ENCODE measurements at regions not wholly inside any gene's neighbourhood (a gene's known extent, or its start where the extent isn't known, plus 50 kb on each side); places are given as distances from the start of the nearest gene placed in this dataset.

DNA sequence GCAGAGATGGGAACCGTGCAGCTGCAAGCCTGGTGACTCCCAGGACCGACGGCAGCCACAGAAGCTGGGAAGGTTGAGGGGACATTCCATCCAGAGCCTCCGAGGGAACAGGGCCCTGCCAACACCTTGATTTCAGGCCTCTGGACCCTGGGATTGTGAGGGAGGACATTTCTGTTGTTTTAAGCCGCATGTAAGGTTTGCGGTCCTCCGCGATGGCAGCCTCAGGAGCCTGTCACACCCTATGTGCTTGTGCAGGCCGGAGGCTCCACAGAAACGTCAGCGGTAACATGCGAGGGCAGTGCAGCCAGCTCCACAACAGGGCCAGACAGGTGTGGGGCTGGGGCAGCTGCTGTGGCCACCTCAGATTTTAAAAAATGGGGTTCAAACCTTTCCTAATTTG, 144.7 kb upstream of the SHH start:
- Histone ChIP-seq H3K36me3 (replicated peaks in 1 of 2; ENCODE audit: control extremely low read depth in 1 of 2, control insufficient read depth in 1 of 2, extremely low read depth in 1 of 2, insufficient read depth in 2 of 2, low read length in 1 of 2) (no peaks in the 10 kb centered on the region), H3K9ac (ENCODE audit: low read length) (no peak overlapping the region), H3K27ac (ENCODE audit: low read length in 2 of 2) (no peak overlapping the region), H3K4me3 (ENCODE audit: control extremely low read depth in 1 of 5, extremely low read depth in 1 of 5, insufficient read depth in 1 of 5, low read depth in 2 of 5, low read length in 4 of 5) (no peak overlapping the region), H2AFZ (ENCODE audit: insufficient read depth, low read depth, low read length, poor library complexity, severe bottlenecking) (no peak overlapping the region), H3K27me3 (replicated peaks in 1 of 4; ENCODE audit: control extremely low read depth in 1 of 4, control insufficient read depth in 3 of 4, insufficient read depth in 4 of 4, low read length in 3 of 4) (no peaks in the 10 kb centered on the region), H3K79me2 (ENCODE audit: control insufficient read depth, insufficient read depth, low read length) (no peaks in the 10 kb centered on the region), H3K9me3 (ENCODE audit: control extremely low read depth in 1 of 3, control insufficient read depth in 2 of 3, insufficient read depth in 1 of 3, low read length in 2 of 3) (peaks cover 0 to 13% (median 0%) of the 10 kb centered on the region in 3 donors), H4K20me1 (ENCODE audit: control insufficient read depth, insufficient read depth, low read length, poor library complexity, severe bottlenecking) (no peaks in the 10 kb centered on the region), H3K4me1 (ENCODE audit: control insufficient read depth in 2 of 2, insufficient read depth in 2 of 2, low read length in 2 of 2) (no peaks in the 10 kb centered on the region), H3K4me2 (replicated peaks; ENCODE audit: low read depth, low read length, poor library complexity, severe bottlenecking) (no peak overlapping the region)
- Mint-ChIP-seq H3K4me3 (no peak overlapping the region), H3K27me3 (no peaks in the 10 kb centered on the region), H3K9me3 (ENCODE audit: insufficient read depth) (no peaks in the 10 kb centered on the region), H3K27ac (no peak overlapping the region), H3K4me1 (no peaks in the 10 kb centered on the region)
- 91% methylated on average over 11 of the region's 12 CpGs for WGBS (ENCODE audit: insufficient coverage)
- TF ChIP-seq, protein P1, sequence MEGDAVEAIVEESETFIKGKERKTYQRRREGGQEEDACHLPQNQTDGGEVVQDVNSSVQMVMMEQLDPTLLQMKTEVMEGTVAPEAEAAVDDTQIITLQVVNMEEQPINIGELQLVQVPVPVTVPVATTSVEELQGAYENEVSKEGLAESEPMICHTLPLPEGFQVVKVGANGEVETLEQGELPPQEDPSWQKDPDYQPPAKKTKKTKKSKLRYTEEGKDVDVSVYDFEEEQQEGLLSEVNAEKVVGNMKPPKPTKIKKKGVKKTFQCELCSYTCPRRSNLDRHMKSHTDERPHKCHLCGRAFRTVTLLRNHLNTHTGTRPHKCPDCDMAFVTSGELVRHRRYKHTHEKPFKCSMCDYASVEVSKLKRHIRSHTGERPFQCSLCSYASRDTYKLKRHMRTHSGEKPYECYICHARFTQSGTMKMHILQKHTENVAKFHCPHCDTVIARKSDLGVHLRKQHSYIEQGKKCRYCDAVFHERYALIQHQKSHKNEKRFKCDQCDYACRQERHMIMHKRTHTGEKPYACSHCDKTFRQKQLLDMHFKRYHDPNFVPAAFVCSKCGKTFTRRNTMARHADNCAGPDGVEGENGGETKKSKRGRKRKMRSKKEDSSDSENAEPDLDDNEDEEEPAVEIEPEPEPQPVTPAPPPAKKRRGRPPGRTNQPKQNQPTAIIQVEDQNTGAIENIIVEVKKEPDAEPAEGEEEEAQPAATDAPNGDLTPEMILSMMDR (IDR thresholded peaks at IDR 0.05) = no peak
- no peak for TF ChIP-seq EZH2 (IDR thresholded peaks at IDR 0.05; ENCODE audit: borderline replicate concordance, insufficient read depth, low read depth, low read length, poor library complexity, severe bottlenecking)
- ChIA-PET CTCF (no interaction called here), POLR2A (no interaction called here)
- intact Hi-C loops (cut with micrococcal nuclease) = no loop called here
- no peak for ATAC-seq (ENCODE audit: low read depth)
- DNase-seq = no peak

DNA sequence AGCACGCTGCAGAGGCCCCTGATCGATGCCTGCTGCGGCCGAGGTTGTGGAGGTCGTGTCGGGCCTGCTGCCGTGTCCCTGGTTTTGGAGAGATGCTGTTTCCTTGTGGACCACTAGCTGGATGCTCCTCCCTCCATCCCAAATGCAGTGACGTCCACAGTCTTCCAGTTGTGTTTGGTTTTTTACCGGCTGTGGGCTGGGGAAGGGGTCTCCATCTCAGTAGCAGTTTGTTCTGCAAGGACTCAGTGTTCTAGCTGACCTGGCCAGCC, 143.0 kb upstream of the SHH start:
- 96% methylated on average over 7 of the region's 9 CpGs for WGBS (ENCODE audit: insufficient coverage)
- H3K27ac Mint-ChIP-seq = no peak overlapping the region
- CTCF ChIA-PET = no interaction called here

More for the DNA sequence above, 143.0 kb upstream of the SHH start:
- Histone ChIP-seq H3K79me2 (ENCODE audit: control insufficient read depth, insufficient read depth, low read length) (no peaks in the 10 kb centered on the region), H2AFZ (ENCODE audit: insufficient read depth, low read depth, low read length, poor library complexity, severe bottlenecking) (no peak overlapping the region), H3K36me3 (replicated peaks in 1 of 2; ENCODE audit: control extremely low read depth in 1 of 2, control insufficient read depth in 1 of 2, extremely low read depth in 1 of 2, insufficient read depth in 2 of 2, low read length in 1 of 2) (no peaks in the 10 kb centered on the region), H3K9ac (ENCODE audit: low read length) (no peak overlapping the region), H3K4me3 (ENCODE audit: control extremely low read depth in 1 of 5, extremely low read depth in 1 of 5, insufficient read depth in 1 of 5, low read depth in 2 of 5, low read length in 4 of 5) (no peak overlapping the region), H3K4me1 (ENCODE audit: control insufficient read depth in 2 of 2, insufficient read depth in 2 of 2, low read length in 2 of 2) (no peaks in the 10 kb centered on the region), H3K27ac (ENCODE audit: low read length in 2 of 2) (no peak overlapping the region), H3K9me3 (ENCODE audit: control extremely low read depth in 1 of 3, control insufficient read depth in 2 of 3, insufficient read depth in 1 of 3, low read length in 2 of 3) (peaks cover 0 to 10% (median 0%) of the 10 kb centered on the region in 3 donors), H3K4me2 (replicated peaks; ENCODE audit: low read depth, low read length, poor library complexity, severe bottlenecking) (no peak overlapping the region), H3K27me3 (replicated peaks in 1 of 4; ENCODE audit: control extremely low read depth in 1 of 4, control insufficient read depth in 3 of 4, insufficient read depth in 4 of 4, low read length in 3 of 4) (no peaks in the 10 kb centered on the region), H4K20me1 (ENCODE audit: control insufficient read depth, insufficient read depth, low read length, poor library complexity, severe bottlenecking) (no peaks in the 10 kb centered on the region)
- H3K4me3 Mint-ChIP-seq = no peak overlapping the region
- no peak for TF ChIP-seq EZH2 (IDR thresholded peaks at IDR 0.05; ENCODE audit: borderline replicate concordance, insufficient read depth, low read depth, low read length, poor library complexity, severe bottlenecking)
- TF ChIP-seq, protein P1 (IDR thresholded peaks at IDR 0.05) = no peak
- H3K27me3 Mint-ChIP-seq = no peaks in the 10 kb centered on the region
- ATAC-seq (ENCODE audit: low read depth) = no peak
- H3K4me1 Mint-ChIP-seq = no peaks in the 10 kb centered on the region
- POLR2A ChIA-PET = no interaction called here
- no peak for DNase-seq
- no peaks in the 10 kb centered on the region for H3K9me3 Mint-ChIP-seq (ENCODE audit: insufficient read depth)
- intact Hi-C loops (cut with micrococcal nuclease) = no loop called here

Data from B cell (primary cell).